Right lobe of liver (tissue), 6 donors: ENCODE measurements at regions not wholly inside any gene's neighbourhood (a gene's known extent, or its start where the extent isn't known, plus 50 kb on each side); places are given as distances from the start of the nearest gene placed in this dataset.

Source experiments
- ATAC-seq, 4 donors: fragments of 200-7000 bp; cut with Tn5 transposase; one replicate each; pipeline ENCODE4 v1.9.1; 2020; ENCODE audit warnings: mild to moderate bottlenecking in 4 of 4, moderate library complexity in 4 of 4
- DNase-seq, 3 donors: peaks; one replicate each; pipeline ENCODE4 v3.0.0-alpha.2; 2020
- H3K27ac ChIP-seq, 3 donors: fragments of 200-600 bp; one replicate each; pipeline ENCODE4 v1.8.0; 2022
- H3K27me3 ChIP-seq, 2 donors: fragments of 200-600 bp; one replicate each; pipeline ENCODE4 v1.8.0; 2022
- H3K36me3 ChIP-seq, 4 donors: fragments of 200-600 bp; sonication (generic) in 1 of 4; one replicate each; pipeline versions ENCODE4 v1.5.1 to v1.8.0; 2017 to 2022; ENCODE audit warnings: control low read depth in 1 of 4
- H3K4me1 ChIP-seq, 4 donors: fragments of 200-600 bp; sonication (generic) in 1 of 4; one replicate each; pipeline versions ENCODE4 v1.5.1 to v1.8.0; 2017 to 2022; ENCODE audit warnings: control low read depth in 1 of 4
- H3K4me3 ChIP-seq, 3 donors: fragments of 200-600 bp; one replicate each; pipeline ENCODE4 v1.8.0; 2022
- H3K9me3 ChIP-seq, 4 donors: fragments of 200-600 bp; sonication (generic) in 1 of 4; one replicate each; pipeline versions ENCODE4 v1.5.1 to v1.8.0; 2017 to 2022; ENCODE audit warnings: control low read depth in 1 of 4
- CTCF ChIP-seq, 4 donors: fragments of 200-600 bp in 3 of 4; fragments of 450-650 bp in 1 of 4; IDR thresholded peaks; one replicate each; pipeline versions ENCODE4 v1.5.1 to v1.8.0; 2016 to 2022; ENCODE audit warnings: antibody characterized with exemption in 4 of 4, mild to moderate bottlenecking in 2 of 4
- POLR2A ChIP-seq: fragments of 450-650 bp; IDR thresholded peaks from one replicate; pipeline ENCODE4 v1.6.1; 2017; ENCODE audit warnings: antibody characterized with exemption, mild to moderate bottlenecking
- WGBS: methylation state at CpG from one replicate; pipeline ENCODE4 v1.1.6; 2018; ENCODE audit warnings: low coverage, low lambda C conversion rate; ENCODE audit not compliant: insufficient coverage; ENCODE audit errors: missing lambda C conversion rate; 5-methylcytosine and 5-hydroxymethylcytosine counted together
- intact Hi-C, 2 donors: fragments of 100-400 bp; cut with DNase I; formaldehyde crosslinking; loops; one replicate each; pipeline versions ENCODE4 v1.11.2 to v1.14.1; 2022
- donor health status: DM: no; HTN: yes; CAD: no.
- donor health status: DM: no; HTN: no; CAD: no.
- donor health status: DM: no; HTN: no; CAD: no.
- donor health status: DM: no; HTN: yes; CAD: no.
- donor health status: DM: no; HTN: yes; CAD: no.

GRCh38 chr3:65015711-65016110, 327.9 kb upstream of the ADAMTS9 start:
- Histone ChIP-seq H3K9me3 (no peaks in the 10 kb centered on the region), H3K36me3 (no peaks in the 10 kb centered on the region), H3K4me3 (no peak overlapping the region), H3K27ac (no peak overlapping the region), H3K27me3 (no peaks in the 10 kb centered on the region), H3K4me1 (peaks cover 0 to 14% (median 4%) of the 10 kb centered on the region in 4 donors)
- no peak for TF ChIP-seq CTCF (IDR thresholded peaks at IDR 0.05)
- TF ChIP-seq POLR2A: no peak
- 23% methylated on average over 2 of the region's 2 CpGs for WGBS
- intact Hi-C loops: no loop called here
- no peak for DNase-seq
- peak in 1 of 4 donors; percentile 7 for ATAC-seq

- no peak for DNase-seq
- Histone ChIP-seq H3K27me3 (no peaks in the 10 kb centered on the region), H3K9me3 (no peaks in the 10 kb centered on the region), H3K4me1 (peaks cover 0 to 1% (median 0%) of the 10 kb centered on the region in 4 donors), H3K36me3 (no peaks in the 10 kb centered on the region), H3K27ac (no peak overlapping the region), H3K4me3 (no peak overlapping the region)
- 87% methylated on average over 4 of the region's 4 CpGs for WGBS
- TF ChIP-seq CTCF (IDR thresholded peaks at IDR 0.05) (no peak), POLR2A (no peak)
- intact Hi-C loops: no loop called here
- no peak for ATAC-seq
Measured at GRCh38 chr3:65013053-65013452, 325.3 kb upstream of the ADAMTS9 start.

GRCh38 chr3:65006300-65006739, 318.5 kb upstream of the ADAMTS9 start:
- H3K27me3 ChIP-seq: no peaks in the 10 kb centered on the region
- no peak overlapping the region for H3K4me3 ChIP-seq
- H3K9me3 ChIP-seq: no peaks in the 10 kb centered on the region
- TF ChIP-seq POLR2A: no peak
- TF ChIP-seq CTCF (IDR thresholded peaks at IDR 0.05): no peak
- no peak overlapping the region for H3K27ac ChIP-seq
- WGBS: 40% methylated on average over 1 of the region's 1 CpG
- H3K4me1 ChIP-seq: no peaks in the 10 kb centered on the region
- DNase-seq (no peak), ATAC-seq (no peak)
- no peaks in the 10 kb centered on the region for H3K36me3 ChIP-seq
- intact Hi-C loops: no loop called here

GRCh38 chr3:65005486-65005885, 317.7 kb upstream of the ADAMTS9 start:
- Histone ChIP-seq H3K4me1 (no peaks in the 10 kb centered on the region), H3K27ac (no peak overlapping the region), H3K9me3 (no peaks in the 10 kb centered on the region), H3K27me3 (no peaks in the 10 kb centered on the region), H3K36me3 (no peaks in the 10 kb centered on the region), H3K4me3 (no peak overlapping the region)
- no peak for ATAC-seq
- TF ChIP-seq CTCF (IDR thresholded peaks at IDR 0.05) (no peak), POLR2A (no peak)
- WGBS: 63% methylated on average over 2 of the region's 2 CpGs
- intact Hi-C loops: no loop called here
- no peak for DNase-seq

- Histone ChIP-seq H3K4me1 (no peaks in the 10 kb centered on the region), H3K9me3 (no peaks in the 10 kb centered on the region), H3K36me3 (no peaks in the 10 kb centered on the region), H3K4me3 (no peak overlapping the region), H3K27ac (no peak overlapping the region), H3K27me3 (no peaks in the 10 kb centered on the region)
- no peak for TF ChIP-seq POLR2A
- TF ChIP-seq CTCF (IDR thresholded peaks at IDR 0.05): no peak
- intact Hi-C loops: no loop called here
- ATAC-seq (no peak), DNase-seq (no peak)
- 64% methylated on average over 3 of the region's 4 CpGs for WGBS
Measured at GRCh38 chr3:65004795-65005295, 317.0 kb upstream of the ADAMTS9 start.
